HG03342 (cell line): ENCODE measurements at regions not wholly inside any gene's neighbourhood (a gene's known extent, or its start where the extent isn't known, plus 50 kb on each side); places are given as distances from the start of the nearest gene placed in this dataset.
"Not testable (repeated sequence)": the region's sequence is repeated elsewhere in the genome, so short reads cannot be mapped to it uniquely, and the experiment has no call there.

Experiments
- ATAC-seq: cut with Tn5 transposase; IDR thresholded peaks from one replicate; pipeline ENCODE4 v1.9.1; 2021; ENCODE audit warnings: mild to moderate bottlenecking, moderate library complexity; ENCODE audit not compliant: unreplicated experiment

DNA sequence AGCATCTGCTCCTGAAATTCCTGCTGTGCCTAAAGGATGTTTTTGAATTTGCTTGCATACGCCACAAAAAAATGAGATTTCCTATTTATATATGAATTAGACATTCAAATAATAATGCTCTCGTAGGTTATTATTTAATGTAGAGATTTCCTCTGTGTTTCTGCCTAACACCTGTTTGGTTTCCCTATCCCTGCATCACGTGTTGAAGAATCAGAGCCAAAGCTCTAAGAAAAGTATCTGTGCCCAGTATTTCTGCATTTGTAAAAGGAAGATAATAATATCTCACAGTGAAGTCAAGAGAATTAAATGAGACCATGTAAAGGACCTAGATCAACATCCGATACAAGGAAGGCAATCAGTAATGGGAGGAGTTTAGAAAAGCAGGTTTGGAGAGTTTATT is 179.5 kb downstream of the HNRNPD start:
- ATAC-seq, result no peak

DNA sequence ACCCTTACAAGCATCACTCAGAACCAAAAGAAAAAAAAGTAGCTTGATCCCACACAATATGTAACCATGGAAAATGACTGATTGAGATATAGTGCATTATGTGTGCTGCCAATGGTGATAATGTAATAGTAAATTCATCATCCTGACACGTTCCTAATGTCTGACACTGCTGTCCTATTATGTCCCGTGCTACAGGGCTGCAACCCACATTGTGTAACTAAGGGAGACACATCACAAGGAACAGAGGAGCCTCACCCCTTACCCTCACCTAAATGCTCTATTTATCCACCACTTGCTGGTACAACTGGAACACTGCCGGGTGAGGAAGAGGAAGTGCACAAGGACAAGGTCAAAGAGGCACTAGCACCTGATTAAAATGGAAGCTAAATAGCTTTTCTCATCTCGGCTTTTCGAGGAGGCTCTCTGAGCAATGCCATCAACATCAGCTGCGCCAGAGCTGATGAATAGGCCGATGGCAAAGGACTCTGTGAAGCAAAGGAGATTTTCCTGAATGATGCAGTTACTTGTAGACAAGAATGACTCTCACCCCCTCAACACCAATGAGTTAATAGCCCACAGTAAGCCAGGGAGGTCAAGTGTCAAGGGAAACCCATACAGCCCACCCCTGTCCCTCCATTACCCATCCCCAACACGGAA is 181.6 kb downstream of the HNRNPD start:
- ATAC-seq, result no peak

GRCh38 chr4:82181789-82182188 is 192.0 kb downstream of the HNRNPD start:
- no peak for ATAC-seq

DNA sequence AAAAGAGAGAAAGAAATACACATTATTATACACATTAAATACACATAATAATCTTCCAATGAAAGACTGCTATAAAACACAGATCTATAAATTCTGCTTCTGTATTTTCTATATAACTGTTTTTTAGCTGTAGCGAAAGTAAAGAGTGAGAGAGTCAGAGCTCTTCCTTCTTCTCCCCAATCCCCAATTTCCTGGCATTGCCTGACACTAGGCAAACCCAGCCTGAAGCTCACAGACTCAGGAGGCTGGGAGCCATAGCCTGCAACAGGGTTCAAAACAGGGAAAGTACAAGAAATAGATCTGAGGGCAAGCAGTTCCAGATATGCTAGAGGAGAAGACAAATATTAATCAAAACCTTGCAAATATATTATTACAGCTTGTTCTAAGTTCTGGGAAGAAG is 201.6 kb downstream of the HNRNPD start:
- ATAC-seq, result no peak

GRCh38 chr4:82171531-82172155 is 202.1 kb downstream of the HNRNPD start:
- ATAC-seq, result no peak

DNA sequence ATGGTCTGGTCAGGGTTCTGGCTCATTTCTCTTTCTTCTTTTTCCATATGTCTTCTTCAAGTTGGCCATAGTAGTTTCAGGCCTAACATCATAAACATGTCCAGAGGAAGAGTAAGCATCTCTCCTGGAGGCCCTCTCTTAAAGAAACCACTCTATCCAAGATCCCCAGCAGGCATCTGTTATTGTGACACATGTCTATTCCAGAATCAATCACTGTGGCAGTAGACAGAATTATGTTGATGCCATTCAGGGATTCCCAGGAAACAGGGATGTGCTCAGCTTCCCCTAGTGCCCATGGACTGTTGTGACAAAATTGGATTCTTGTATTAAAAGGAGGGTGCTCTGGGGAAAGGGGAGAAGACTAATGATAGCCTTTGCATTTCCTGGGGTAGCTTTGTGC is 224.0 kb downstream of the HNRNPD start:
- no peak for ATAC-seq

DNA sequence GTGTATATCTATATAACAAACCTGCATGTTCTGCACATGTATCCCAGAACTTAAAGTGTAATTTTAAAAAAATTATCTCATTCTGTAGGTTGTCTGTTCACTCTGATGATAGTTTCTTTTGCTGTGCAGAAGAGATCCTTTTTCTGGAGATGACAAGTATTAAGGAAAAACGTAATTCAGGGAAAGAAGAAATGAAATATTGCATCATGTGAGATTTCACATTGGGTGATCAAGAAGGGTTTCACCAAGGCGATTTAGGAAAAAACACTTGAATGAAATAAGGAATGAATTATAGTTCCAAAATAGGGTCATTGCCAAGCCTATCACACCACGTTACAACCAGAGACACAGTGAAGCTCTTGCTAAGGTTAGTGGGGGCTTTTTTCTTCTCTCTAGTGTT is 227.9 kb downstream of the HNRNPD start:
- ATAC-seq, result no peak

DNA sequence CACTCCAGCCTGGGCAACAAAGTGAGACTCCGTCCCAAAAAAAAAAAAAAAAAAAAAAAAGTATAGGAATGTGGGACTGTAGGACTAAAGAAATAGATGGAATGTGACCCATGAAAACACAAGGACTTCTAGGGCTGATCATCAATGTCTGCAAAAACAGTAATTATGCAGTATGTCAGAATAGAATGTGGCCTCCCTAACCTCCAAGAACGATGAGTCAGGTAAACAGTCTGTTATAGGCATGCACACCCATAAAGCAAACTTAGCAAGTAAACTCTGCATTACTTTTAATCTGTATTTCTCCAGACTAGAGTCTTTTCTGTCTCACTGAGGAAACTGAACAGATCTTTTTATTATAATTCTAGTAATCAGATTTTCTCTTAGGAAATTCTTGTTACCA is 233.4 kb downstream of the HNRNPD start:
- ATAC-seq, result no peak

DNA sequence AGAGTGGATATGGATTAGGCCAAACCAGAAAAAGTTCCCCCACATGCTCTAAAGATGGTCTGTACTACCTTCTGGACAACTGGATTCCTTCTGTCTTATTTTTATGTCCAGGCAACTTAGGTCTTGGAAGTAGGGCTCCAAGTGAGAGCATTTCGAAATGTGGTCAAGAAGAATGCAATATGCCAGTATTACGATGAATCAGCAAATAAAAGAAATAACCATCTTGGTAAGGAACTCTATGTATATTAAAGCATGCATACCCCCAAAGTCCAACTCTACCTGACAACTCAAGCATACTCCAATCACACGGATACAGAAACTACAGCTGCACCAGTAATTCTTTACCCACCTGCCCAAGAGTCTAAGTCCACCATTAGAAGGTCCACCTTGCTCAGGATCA is 234.5 kb downstream of the HNRNPD start:
- no peak for ATAC-seq

DNA sequence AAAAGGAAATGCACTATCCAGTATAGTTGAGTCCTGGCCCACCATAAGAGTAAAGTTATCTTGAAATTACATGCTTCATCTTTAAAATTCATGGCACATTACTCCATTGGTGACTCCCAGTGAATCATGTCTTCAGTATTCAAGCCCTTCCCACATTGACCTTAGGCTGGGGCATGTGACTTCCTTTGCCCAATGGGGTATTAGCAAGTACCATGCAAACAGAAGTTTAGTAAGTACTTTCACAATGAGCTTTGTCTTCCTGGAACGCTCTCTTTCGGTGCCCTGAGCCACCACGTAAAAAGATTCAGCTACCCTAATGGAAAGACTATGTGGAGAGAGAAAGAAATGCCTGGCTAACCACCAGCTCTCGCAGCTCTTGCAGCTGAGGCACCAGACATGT is 235.4 kb downstream of the HNRNPD start:
- ATAC-seq, result no peak

DNA sequence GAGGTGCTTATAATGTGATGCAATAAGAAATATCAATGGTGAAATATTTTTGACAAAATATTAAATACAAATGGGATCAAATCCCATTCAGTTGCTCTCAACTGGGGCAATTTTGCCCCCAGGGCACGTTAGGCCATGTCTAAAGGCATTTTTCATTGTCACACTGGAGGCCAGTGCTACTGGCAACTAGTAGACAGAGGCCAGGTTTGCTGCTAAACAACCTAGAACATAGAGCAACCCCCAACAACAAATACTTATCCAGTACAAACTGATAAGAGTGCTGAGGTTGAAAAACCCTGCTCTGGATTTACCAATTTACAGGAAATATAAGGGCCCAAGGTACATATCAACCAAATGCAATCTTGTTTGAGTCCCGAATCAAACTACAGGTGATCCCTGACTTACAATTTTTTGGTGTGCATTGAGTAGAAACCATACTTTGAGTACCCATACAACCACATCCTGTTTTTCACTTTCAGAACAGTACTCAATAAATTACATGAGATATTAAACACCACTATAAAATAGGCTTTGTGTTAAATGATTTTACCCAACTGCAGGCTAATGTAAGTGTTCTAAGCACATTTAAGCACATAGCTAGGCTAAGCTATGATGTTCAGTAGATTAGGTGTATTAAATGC is 237.5 kb downstream of the HNRNPD start:
- ATAC-seq, result no peak

- ATAC-seq, result no peak
Observed at GRCh38 chr4:82128355-82128754, 245.4 kb downstream of the HNRNPD start.

DNA sequence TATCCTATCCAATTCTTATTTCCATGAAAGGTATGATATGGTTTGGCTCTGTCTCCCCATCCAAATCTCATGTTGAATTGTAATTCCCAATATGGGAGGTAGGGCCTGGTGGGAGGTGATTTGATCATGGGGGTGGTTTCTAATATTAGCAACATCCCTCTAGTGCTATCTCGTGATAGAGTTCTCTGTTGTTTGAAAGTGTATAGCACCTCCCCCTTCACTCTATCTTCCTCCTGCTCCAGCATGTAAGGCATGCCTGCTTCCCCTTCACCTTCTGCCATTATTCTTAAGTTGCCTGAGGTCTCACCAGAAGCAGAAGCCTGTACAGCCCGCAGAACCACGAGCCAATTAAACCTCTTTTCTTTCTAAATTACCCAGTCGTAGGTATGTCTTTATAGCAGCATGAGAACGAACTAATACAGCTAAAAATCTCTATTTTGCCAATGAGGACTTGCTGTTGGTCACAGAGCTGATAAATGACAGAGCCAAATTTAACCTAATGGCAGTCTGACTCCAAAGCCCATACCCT is 247.2 kb downstream of the HNRNPD start:
- ATAC-seq, result no peak

DNA sequence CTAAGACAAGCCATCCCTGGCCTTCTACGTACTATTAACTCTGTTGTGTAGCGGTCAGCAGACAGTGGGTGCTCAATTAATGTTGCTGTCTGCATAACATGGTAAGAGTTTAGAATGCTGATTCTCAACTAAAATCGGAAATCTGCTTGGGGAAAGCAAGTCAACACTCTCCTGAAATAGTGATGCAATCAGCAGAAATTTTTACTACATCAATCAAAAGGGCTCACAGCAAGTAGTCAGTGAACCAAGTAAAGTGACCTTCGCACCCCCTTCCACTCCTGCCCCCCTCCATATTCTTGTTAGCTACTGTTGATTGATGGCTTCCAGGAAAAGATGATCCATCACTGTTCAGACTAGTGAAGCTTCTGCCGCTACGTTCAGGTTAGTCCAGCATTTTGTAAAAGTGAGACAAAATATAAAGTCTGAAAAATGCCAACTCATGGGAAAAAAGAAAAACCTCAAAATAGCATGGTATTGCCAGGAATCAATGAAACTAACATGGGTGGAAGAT is 247.9 kb downstream of the HNRNPD start:
- ATAC-seq, result no peak

DNA sequence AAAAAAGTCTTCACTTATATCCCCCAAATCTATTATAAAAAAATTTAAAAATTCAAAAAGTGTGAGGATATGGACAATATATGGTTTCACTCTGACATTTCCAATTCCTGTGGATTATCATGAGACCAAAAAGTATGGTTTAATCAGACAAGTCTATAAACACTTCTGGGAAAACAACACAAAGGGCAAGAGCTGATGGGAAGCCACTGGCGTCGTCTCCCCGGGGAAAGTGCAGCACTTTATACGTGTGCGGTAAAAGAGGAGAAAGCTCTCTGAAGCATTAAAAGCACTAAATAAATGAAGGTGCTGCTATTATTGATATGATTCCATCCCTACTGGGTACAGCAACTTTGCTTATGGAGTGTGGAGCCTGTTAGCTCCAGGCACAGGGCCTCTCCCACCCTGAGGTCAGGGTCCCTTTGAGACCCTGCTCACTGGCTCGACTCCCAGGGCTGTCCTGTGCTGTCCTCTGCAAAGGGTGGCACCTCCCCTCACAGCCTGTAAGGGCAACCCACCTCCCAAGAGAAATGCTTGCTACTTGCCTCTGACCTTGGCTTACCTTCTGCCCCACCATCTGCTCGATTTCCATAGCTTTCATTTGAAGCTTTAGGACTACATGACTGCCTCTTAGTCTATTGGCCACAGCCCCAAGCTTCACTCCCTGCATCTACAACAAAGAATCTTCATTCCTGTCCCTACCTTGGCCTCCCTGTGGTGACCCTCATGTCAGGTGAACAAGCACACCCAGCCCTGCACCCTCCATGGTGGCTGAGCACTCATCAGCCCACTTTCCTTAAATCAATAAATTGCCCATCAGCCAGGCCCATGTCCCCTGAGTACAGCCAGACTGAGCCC is 248.6 kb downstream of the HNRNPD start:
- ATAC-seq, result no peak

GRCh38 chr4:82124365-82124764 is 249.4 kb downstream of the HNRNPD start:
- ATAC-seq, result no peak

- ATAC-seq, result no peak
Observed at GRCh38 chr4:82123934-82124333, 249.9 kb downstream of the HNRNPD start.

GRCh38 chr4:82115183-82115582 is 258.6 kb downstream of the HNRNPD start:
- ATAC-seq, result not testable (repeated sequence)

- no peak for ATAC-seq
Observed at GRCh38 chr4:82108506-82108905, 265.3 kb downstream of the HNRNPD start.

DNA sequence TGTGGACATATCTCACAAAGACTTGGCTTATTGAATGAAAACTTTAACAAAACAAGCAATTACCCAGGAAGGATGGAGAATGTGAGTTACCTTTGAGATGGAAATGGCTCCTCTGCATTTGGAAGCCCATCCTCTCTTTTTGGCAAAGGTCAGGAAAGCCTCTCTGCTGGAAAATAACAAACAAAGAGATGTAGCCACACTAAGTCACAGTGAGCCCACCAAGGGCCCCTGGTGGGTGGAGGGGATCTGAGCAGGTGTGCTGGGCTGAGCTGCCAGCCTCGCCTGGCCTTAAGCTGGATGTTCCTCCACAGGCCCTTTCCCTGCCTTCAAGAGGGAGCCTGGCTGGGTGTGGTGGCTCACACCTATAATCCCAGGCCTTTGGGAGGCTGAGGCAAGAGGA is 269.2 kb downstream of the HNRNPD start:
- no peak for ATAC-seq

GRCh38 chr4:82099928-82100579 is 273.7 kb downstream of the HNRNPD start:
- no peak for ATAC-seq
